SK-N-DZ (cell line): ENCODE measurements at regions not wholly inside any gene's neighbourhood (a gene's known extent, or its start where the extent isn't known, plus 50 kb on each side); places are given as distances from the start of the nearest gene placed in this dataset.

Experiments
- DNase-seq: peaks from one replicate; pipeline ENCODE4 v3.0.0-alpha.2; 2015; ENCODE audit warnings: low spot score

GRCh38 chr15:35320158-35320780 is 225.7 kb downstream of the DPH6 start:
- no peak for DNase-seq

- no peak for DNase-seq
These were observed 226.6 kb downstream of the DPH6 start for GRCh38 chr15:35319354-35319753.

GRCh38 chr15:35317217-35317616 is 228.7 kb downstream of the DPH6 start:
- no peak for DNase-seq

- peak; percentile 23 for DNase-seq
These were observed 227.2 kb upstream of the NANOGP8 start for GRCh38 chr15:35312344-35312743.

- DNase-seq: no peak
These were observed 226.5 kb upstream of the NANOGP8 start for GRCh38 chr15:35311615-35312014.

- DNase-seq: no peak
These were observed 224.8 kb upstream of the NANOGP8 start for GRCh38 chr15:35309886-35310285.

GRCh38 chr15:35308802-35309201 is 223.7 kb upstream of the NANOGP8 start:
- DNase-seq: peak; percentile 7

- no peak for DNase-seq
These were observed 222.6 kb upstream of the NANOGP8 start for GRCh38 chr15:35307676-35308075.

GRCh38 chr15:35307026-35307425 is 221.9 kb upstream of the NANOGP8 start:
- DNase-seq: no peak

- DNase-seq: peak; percentile 38
These were observed 221.4 kb upstream of the NANOGP8 start for GRCh38 chr15:35306361-35306981.

- peak; percentile 64 for DNase-seq
These were observed 220.9 kb upstream of the NANOGP8 start for GRCh38 chr15:35305946-35306345.

GRCh38 chr15:35305031-35305550 is 220.0 kb upstream of the NANOGP8 start:
- DNase-seq: no peak

GRCh38 chr15:35304389-35304788 is 219.3 kb upstream of the NANOGP8 start:
- DNase-seq: no peak

GRCh38 chr15:35302334-35302733 is 217.2 kb upstream of the NANOGP8 start:
- no peak for DNase-seq

- DNase-seq: no peak
These were observed 216.0 kb upstream of the NANOGP8 start for GRCh38 chr15:35301088-35301487.

- no peak for DNase-seq
These were observed 214.1 kb upstream of the NANOGP8 start for GRCh38 chr15:35299059-35299735.

GRCh38 chr15:35298509-35298908 is 213.4 kb upstream of the NANOGP8 start:
- no peak for DNase-seq

- DNase-seq: no peak
These were observed 208.4 kb upstream of the NANOGP8 start for GRCh38 chr15:35293353-35294130.

- DNase-seq: peak; percentile 61
These were observed 205.2 kb upstream of the NANOGP8 start for GRCh38 chr15:35290301-35290721.

GRCh38 chr15:35289024-35289617 is 204.0 kb upstream of the NANOGP8 start:
- DNase-seq: peak; percentile 66

GRCh38 chr15:35288580-35288979 is 203.5 kb upstream of the NANOGP8 start:
- peak; percentile 28 for DNase-seq

- no peak for DNase-seq
These were observed 201.6 kb upstream of the NANOGP8 start for GRCh38 chr15:35286721-35287120.
